Muscle of arm (tissue), 1 donor: ENCODE measurements at regions not wholly inside any gene's neighbourhood (a gene's known extent, or its start where the extent isn't known, plus 50 kb on each side); places are given as distances from the start of the nearest gene placed in this dataset.

ENCODE experiments used
- DNase-seq: peaks from one replicate; pipeline ENCODE4 v3.0.0-alpha.2; 2013

- DNase-seq, result no peak
Measured at GRCh38 chr11:69348414-69349235, 54.7 kb downstream of the MYEOV start.

GRCh38 chr11:69350040-69350439 lies 56.1 kb downstream of the MYEOV start:
- DNase-seq, result no peak

- DNase-seq, result no peak
Measured at GRCh38 chr11:69350596-69350995, 56.6 kb downstream of the MYEOV start.

- DNase-seq, result no peak
Measured at GRCh38 chr11:69351460-69351859, 57.5 kb downstream of the MYEOV start.

- DNase-seq, result no peak
Measured at GRCh38 chr11:69352166-69352565, 58.2 kb downstream of the MYEOV start.

GRCh38 chr11:69352715-69353319 lies 58.9 kb downstream of the MYEOV start:
- DNase-seq, result no peak

- DNase-seq, result no peak
Measured at GRCh38 chr11:69353696-69354544, 60.0 kb downstream of the MYEOV start.

- DNase-seq, result no peak
Measured at GRCh38 chr11:69354545-69354897, 60.6 kb downstream of the MYEOV start.

- no peak for DNase-seq
Measured at GRCh38 chr11:69355346-69355940, 61.5 kb downstream of the MYEOV start.

GRCh38 chr11:69355959-69356702 lies 62.2 kb downstream of the MYEOV start:
- DNase-seq, result no peak

GRCh38 chr11:69356703-69357457 lies 62.9 kb downstream of the MYEOV start:
- DNase-seq, result no peak

GRCh38 chr11:69357458-69358397 lies 63.8 kb downstream of the MYEOV start:
- DNase-seq, result no peak

- no peak for DNase-seq
Measured at GRCh38 chr11:69358398-69359020, 64.6 kb downstream of the MYEOV start.

GRCh38 chr11:69359735-69360480 lies 66.0 kb downstream of the MYEOV start:
- DNase-seq, result no peak

GRCh38 chr11:69360606-69361005 lies 66.7 kb downstream of the MYEOV start:
- no peak for DNase-seq

GRCh38 chr11:69361048-69361447 lies 67.1 kb downstream of the MYEOV start:
- DNase-seq, result no peak

- DNase-seq, result no peak
Measured at GRCh38 chr11:69361466-69361865, 67.5 kb downstream of the MYEOV start.

- DNase-seq, result no peak
Measured at GRCh38 chr11:69362315-69362714, 68.4 kb downstream of the MYEOV start.
